ENCODE measurements at regions not wholly inside any gene's neighbourhood (a gene's known extent, or its start where the extent isn't known, plus 50 kb on each side); places are given as distances from the start of the nearest gene placed in this dataset.

DNA sequence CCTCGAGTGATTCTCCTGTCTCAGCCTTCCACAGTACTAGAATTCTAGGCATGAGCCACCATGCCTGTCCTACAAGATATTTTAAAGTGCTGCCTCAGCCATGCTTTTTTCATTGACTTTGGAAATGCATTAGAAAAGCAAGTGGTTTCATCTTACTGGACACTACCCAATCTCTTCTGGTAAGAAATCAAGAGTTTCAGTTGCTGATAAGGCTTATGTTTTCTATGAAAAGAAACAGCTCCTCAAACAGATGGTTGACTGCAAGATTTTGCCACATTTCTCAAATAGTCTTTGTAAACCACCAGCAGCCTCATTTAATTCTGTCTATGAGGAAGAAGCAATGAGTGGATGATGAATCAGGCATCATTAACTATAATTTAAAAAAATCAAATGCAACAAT is 264.5 kb upstream of the LRP1B start:
- TF ChIP-seq, protein P1, sequence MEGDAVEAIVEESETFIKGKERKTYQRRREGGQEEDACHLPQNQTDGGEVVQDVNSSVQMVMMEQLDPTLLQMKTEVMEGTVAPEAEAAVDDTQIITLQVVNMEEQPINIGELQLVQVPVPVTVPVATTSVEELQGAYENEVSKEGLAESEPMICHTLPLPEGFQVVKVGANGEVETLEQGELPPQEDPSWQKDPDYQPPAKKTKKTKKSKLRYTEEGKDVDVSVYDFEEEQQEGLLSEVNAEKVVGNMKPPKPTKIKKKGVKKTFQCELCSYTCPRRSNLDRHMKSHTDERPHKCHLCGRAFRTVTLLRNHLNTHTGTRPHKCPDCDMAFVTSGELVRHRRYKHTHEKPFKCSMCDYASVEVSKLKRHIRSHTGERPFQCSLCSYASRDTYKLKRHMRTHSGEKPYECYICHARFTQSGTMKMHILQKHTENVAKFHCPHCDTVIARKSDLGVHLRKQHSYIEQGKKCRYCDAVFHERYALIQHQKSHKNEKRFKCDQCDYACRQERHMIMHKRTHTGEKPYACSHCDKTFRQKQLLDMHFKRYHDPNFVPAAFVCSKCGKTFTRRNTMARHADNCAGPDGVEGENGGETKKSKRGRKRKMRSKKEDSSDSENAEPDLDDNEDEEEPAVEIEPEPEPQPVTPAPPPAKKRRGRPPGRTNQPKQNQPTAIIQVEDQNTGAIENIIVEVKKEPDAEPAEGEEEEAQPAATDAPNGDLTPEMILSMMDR (conservative IDR thresholded peaks at IDR 0.05; ENCODE audit: low read length): no peak
- no peak for TF ChIP-seq EZH2phosphoT487 (IDR thresholded peaks at IDR 0.05; ENCODE audit: borderline replicate concordance)

Data from Loucy (cell line).